ENCODE measurements at regions not wholly inside any gene's neighbourhood (a gene's known extent, or its start where the extent isn't known, plus 50 kb on each side); places are given as distances from the start of the nearest gene placed in this dataset.

DNA sequence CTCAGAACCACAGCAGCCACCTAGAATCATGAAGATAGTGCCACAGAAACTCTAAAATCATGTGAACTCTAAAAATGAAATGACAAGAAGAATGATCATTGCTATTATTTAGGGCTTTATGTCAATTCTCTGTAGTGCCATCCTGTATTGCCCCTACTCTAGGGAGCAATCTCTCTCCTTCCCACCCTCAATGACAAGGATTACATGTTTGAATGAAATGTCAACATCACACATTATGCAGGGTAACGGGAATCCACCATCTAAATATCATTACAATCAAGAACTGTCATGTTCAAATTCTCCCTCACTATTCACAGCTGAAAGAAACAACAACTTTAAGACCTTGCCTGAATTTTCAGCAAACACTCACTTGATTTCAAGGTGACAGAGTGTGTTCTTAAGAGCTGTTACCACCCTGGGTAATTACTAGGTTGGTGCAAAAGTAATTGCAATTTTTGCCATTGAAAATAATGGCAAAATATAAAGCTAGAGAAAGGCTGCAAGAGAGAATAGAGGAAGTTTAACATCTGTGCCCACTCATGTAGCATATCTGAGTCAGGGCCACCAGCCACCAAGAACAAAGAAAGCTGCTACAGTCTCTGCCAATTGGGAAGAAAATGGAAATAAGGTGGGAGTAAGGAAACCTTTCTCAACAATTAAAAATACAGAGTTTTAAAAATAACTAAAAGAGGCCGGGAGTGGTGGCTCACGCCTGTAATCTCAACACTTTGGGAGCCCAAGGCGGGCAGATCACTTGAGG lies 112.8 kb upstream of the PSMD7 start:
- no peak for TF ChIP-seq RCOR1 (IDR thresholded peaks at IDR 0.05; ENCODE audit: insufficient replicate concordance, low read length)
- no peak for TF ChIP-seq RFX5 (IDR thresholded peaks at IDR 0.05; ENCODE audit: low read depth, low read length)
- TF ChIP-seq, protein P1, sequence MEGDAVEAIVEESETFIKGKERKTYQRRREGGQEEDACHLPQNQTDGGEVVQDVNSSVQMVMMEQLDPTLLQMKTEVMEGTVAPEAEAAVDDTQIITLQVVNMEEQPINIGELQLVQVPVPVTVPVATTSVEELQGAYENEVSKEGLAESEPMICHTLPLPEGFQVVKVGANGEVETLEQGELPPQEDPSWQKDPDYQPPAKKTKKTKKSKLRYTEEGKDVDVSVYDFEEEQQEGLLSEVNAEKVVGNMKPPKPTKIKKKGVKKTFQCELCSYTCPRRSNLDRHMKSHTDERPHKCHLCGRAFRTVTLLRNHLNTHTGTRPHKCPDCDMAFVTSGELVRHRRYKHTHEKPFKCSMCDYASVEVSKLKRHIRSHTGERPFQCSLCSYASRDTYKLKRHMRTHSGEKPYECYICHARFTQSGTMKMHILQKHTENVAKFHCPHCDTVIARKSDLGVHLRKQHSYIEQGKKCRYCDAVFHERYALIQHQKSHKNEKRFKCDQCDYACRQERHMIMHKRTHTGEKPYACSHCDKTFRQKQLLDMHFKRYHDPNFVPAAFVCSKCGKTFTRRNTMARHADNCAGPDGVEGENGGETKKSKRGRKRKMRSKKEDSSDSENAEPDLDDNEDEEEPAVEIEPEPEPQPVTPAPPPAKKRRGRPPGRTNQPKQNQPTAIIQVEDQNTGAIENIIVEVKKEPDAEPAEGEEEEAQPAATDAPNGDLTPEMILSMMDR (conservative IDR thresholded peaks at IDR 0.05; ENCODE audit: low read depth, low read length), result no peak
- TF ChIP-seq SMC3 (IDR thresholded peaks at IDR 0.05; ENCODE audit: low read depth, low read length), result no peak
- no peak for TF ChIP-seq MAFK (IDR thresholded peaks at IDR 0.05; ENCODE audit: low read depth, low read length)
- TF ChIP-seq MXI1 (IDR thresholded peaks at IDR 0.05; ENCODE audit: borderline replicate concordance, low read depth, low read length), result no peak
- TF ChIP-seq POLR2A (IDR thresholded peaks at IDR 0.05; ENCODE audit: low read depth, low read length), result no peak
- TF ChIP-seq RAD21 (IDR thresholded peaks at IDR 0.05; ENCODE audit: low read length), result no peak
- no peak for TF ChIP-seq FOS (IDR thresholded peaks at IDR 0.05; ENCODE audit: low read depth, low read length)
